Right lobe of liver (tissue), 6 donors: ENCODE measurements at regions not wholly inside any gene's neighbourhood (a gene's known extent, or its start where the extent isn't known, plus 50 kb on each side); places are given as distances from the start of the nearest gene placed in this dataset.

Source experiments
- ATAC-seq, 4 donors: fragments of 200-7000 bp; cut with Tn5 transposase; one replicate each; pipeline ENCODE4 v1.9.1; 2020; ENCODE audit warnings: mild to moderate bottlenecking in 4 of 4, moderate library complexity in 4 of 4
- DNase-seq, 3 donors: peaks; one replicate each; pipeline ENCODE4 v3.0.0-alpha.2; 2020
- H3K27ac ChIP-seq, 3 donors: fragments of 200-600 bp; one replicate each; pipeline ENCODE4 v1.8.0; 2022
- H3K27me3 ChIP-seq, 2 donors: fragments of 200-600 bp; one replicate each; pipeline ENCODE4 v1.8.0; 2022
- H3K36me3 ChIP-seq, 4 donors: fragments of 200-600 bp; sonication (generic) in 1 of 4; one replicate each; pipeline versions ENCODE4 v1.5.1 to v1.8.0; 2017 to 2022; ENCODE audit warnings: control low read depth in 1 of 4
- H3K4me1 ChIP-seq, 4 donors: fragments of 200-600 bp; sonication (generic) in 1 of 4; one replicate each; pipeline versions ENCODE4 v1.5.1 to v1.8.0; 2017 to 2022; ENCODE audit warnings: control low read depth in 1 of 4
- H3K4me3 ChIP-seq, 3 donors: fragments of 200-600 bp; one replicate each; pipeline ENCODE4 v1.8.0; 2022
- H3K9me3 ChIP-seq, 4 donors: fragments of 200-600 bp; sonication (generic) in 1 of 4; one replicate each; pipeline versions ENCODE4 v1.5.1 to v1.8.0; 2017 to 2022; ENCODE audit warnings: control low read depth in 1 of 4
- CTCF ChIP-seq, 4 donors: fragments of 200-600 bp in 3 of 4; fragments of 450-650 bp in 1 of 4; IDR thresholded peaks; one replicate each; pipeline versions ENCODE4 v1.5.1 to v1.8.0; 2016 to 2022; ENCODE audit warnings: antibody characterized with exemption in 4 of 4, mild to moderate bottlenecking in 2 of 4
- POLR2A ChIP-seq: fragments of 450-650 bp; IDR thresholded peaks from one replicate; pipeline ENCODE4 v1.6.1; 2017; ENCODE audit warnings: antibody characterized with exemption, mild to moderate bottlenecking
- WGBS: methylation state at CpG from one replicate; pipeline ENCODE4 v1.1.6; 2018; ENCODE audit warnings: low coverage, low lambda C conversion rate; ENCODE audit not compliant: insufficient coverage; ENCODE audit errors: missing lambda C conversion rate; 5-methylcytosine and 5-hydroxymethylcytosine counted together
- intact Hi-C, 2 donors: fragments of 100-400 bp; cut with DNase I; formaldehyde crosslinking; loops; one replicate each; pipeline versions ENCODE4 v1.11.2 to v1.14.1; 2022
- donor health status: DM: no; HTN: yes; CAD: no.
- donor health status: DM: no; HTN: no; CAD: no.
- donor health status: DM: no; HTN: no; CAD: no.
- donor health status: DM: no; HTN: yes; CAD: no.
- donor health status: DM: no; HTN: yes; CAD: no.

- Histone ChIP-seq H3K27ac (no peak overlapping the region), H3K4me3 (no peak overlapping the region), H3K4me1 (no peaks in the 10 kb centered on the region), H3K36me3 (no peaks in the 10 kb centered on the region), H3K27me3 (no peaks in the 10 kb centered on the region), H3K9me3 (no peaks in the 10 kb centered on the region)
- DNase-seq (no peak), ATAC-seq (no peak)
- no peak for TF ChIP-seq CTCF (IDR thresholded peaks at IDR 0.05)
- no peak for TF ChIP-seq POLR2A
- intact Hi-C loops: no loop called here
- 49% methylated on average over 3 of the region's 3 CpGs for WGBS
These were observed 180.3 kb upstream of the ZP4 start for GRCh38 chr1:238071061-238071460.

GRCh38 chr1:238063454-238063853 is 172.7 kb upstream of the ZP4 start:
- DNase-seq (no peak), ATAC-seq (no peak)
- 71% methylated on average over 4 of the region's 4 CpGs for WGBS
- intact Hi-C loops: no loop called here
- no peaks in the 10 kb centered on the region for H3K4me1 ChIP-seq
- no peak overlapping the region for H3K27ac ChIP-seq
- no peaks in the 10 kb centered on the region for H3K27me3 ChIP-seq
- no peak overlapping the region for H3K4me3 ChIP-seq
- H3K36me3 ChIP-seq: no peaks in the 10 kb centered on the region
- TF ChIP-seq POLR2A: no peak
- no peak for TF ChIP-seq CTCF (IDR thresholded peaks at IDR 0.05)
- no peaks in the 10 kb centered on the region for H3K9me3 ChIP-seq

GRCh38 chr1:238061967-238062613 is 171.4 kb upstream of the ZP4 start:
- Histone ChIP-seq H3K36me3 (no peaks in the 10 kb centered on the region), H3K4me3 (no peak overlapping the region), H3K9me3 (no peaks in the 10 kb centered on the region), H3K4me1 (no peaks in the 10 kb centered on the region), H3K27ac (no peak overlapping the region), H3K27me3 (no peaks in the 10 kb centered on the region)
- intact Hi-C loops: no loop called here
- TF ChIP-seq POLR2A (no peak), CTCF (IDR thresholded peaks at IDR 0.05) (no peak)
- ATAC-seq (no peak), DNase-seq (no peak)
- WGBS: 42% methylated on average over 2 of the region's 3 CpGs

GRCh38 chr1:238060061-238060460 is 169.3 kb upstream of the ZP4 start:
- H3K27me3 ChIP-seq: no peaks in the 10 kb centered on the region
- intact Hi-C loops: no loop called here
- TF ChIP-seq POLR2A (no peak), CTCF (IDR thresholded peaks at IDR 0.05) (no peak)
- H3K27ac ChIP-seq: no peak overlapping the region
- 30% methylated on average over 2 of the region's 2 CpGs for WGBS
- no peaks in the 10 kb centered on the region for H3K9me3 ChIP-seq
- H3K4me3 ChIP-seq: no peak overlapping the region
- no peak for ATAC-seq
- DNase-seq: no peak
- H3K36me3 ChIP-seq: no peaks in the 10 kb centered on the region
- H3K4me1 ChIP-seq: no peaks in the 10 kb centered on the region
